H1 (cell line): ENCODE measurements at regions not wholly inside any gene's neighbourhood (a gene's known extent, or its start where the extent isn't known, plus 50 kb on each side); places are given as distances from the start of the nearest gene placed in this dataset.

Experiments
- BACH1 ChIP-seq: IDR thresholded peaks from 2 replicates; pipeline ENCODE4 v1.6.1; 2012; ENCODE audit warnings: low read length, improper control_type of control experiment
- CHD7 ChIP-seq: fragments of 300-600 bp; sonication (generic); IDR thresholded peaks from 2 replicates; pipeline ENCODE4 v1.7.1; 2012; ENCODE audit warnings: low read length, moderate library complexity, mild to moderate bottlenecking, inconsistent platforms; ENCODE audit not compliant: insufficient replicate concordance
- CREB1 ChIP-seq: IDR thresholded peaks from 2 replicates; pipeline ENCODE4 v1.6.1; 2012; ENCODE audit warnings: inconsistent platforms
- HDAC2 ChIP-seq, 2 experiments: fragments of 300-600 bp in 1 of 2; sonication (generic) in 1 of 2; IDR thresholded peaks; 2 replicates each; pipeline ENCODE4 v1.6.1; 2011 to 2012; ENCODE audit warnings: low read depth in 2 of 2, low read length in 2 of 2, mild to moderate bottlenecking in 2 of 2, moderate library complexity in 2 of 2, borderline replicate concordance in 1 of 2, inconsistent platforms in 1 of 2
- HDAC6 ChIP-seq: IDR thresholded peaks from one replicate; pipeline ENCODE4 v1.7.1; 2012; ENCODE audit warnings: low read depth, mild to moderate bottlenecking, inconsistent platforms, low read length, moderate library complexity
- JUND ChIP-seq: IDR thresholded peaks from 2 replicates; pipeline ENCODE4 v1.6.1; 2011; ENCODE audit warnings: mild to moderate bottlenecking, improper control_type of control experiment, low read length
- POU5F1 ChIP-seq: IDR thresholded peaks from 2 replicates; pipeline ENCODE4 v1.6.1; 2011; ENCODE audit warnings: low read depth, mild to moderate bottlenecking, low read length, moderate library complexity
- RBBP5 ChIP-seq: IDR thresholded peaks from 2 replicates; pipeline ENCODE4 v1.7.1; 2012; ENCODE audit warnings: low read depth, mild to moderate bottlenecking, inconsistent platforms, low read length, moderate library complexity, borderline replicate concordance
- SIRT6 ChIP-seq: IDR thresholded peaks from one replicate; pipeline ENCODE4 v1.7.1; 2012; ENCODE audit warnings: low read length, inconsistent platforms
- SRF ChIP-seq: IDR thresholded peaks from 2 replicates; pipeline ENCODE4 v1.6.1; 2011; ENCODE audit warnings: mild to moderate bottlenecking, low read depth, low read length, moderate library complexity
- TEAD4 ChIP-seq: IDR thresholded peaks from 2 replicates; pipeline ENCODE4 v1.6.1; 2012; ENCODE audit warnings: low read depth, low read length, inconsistent platforms, mixed read lengths

DNA sequence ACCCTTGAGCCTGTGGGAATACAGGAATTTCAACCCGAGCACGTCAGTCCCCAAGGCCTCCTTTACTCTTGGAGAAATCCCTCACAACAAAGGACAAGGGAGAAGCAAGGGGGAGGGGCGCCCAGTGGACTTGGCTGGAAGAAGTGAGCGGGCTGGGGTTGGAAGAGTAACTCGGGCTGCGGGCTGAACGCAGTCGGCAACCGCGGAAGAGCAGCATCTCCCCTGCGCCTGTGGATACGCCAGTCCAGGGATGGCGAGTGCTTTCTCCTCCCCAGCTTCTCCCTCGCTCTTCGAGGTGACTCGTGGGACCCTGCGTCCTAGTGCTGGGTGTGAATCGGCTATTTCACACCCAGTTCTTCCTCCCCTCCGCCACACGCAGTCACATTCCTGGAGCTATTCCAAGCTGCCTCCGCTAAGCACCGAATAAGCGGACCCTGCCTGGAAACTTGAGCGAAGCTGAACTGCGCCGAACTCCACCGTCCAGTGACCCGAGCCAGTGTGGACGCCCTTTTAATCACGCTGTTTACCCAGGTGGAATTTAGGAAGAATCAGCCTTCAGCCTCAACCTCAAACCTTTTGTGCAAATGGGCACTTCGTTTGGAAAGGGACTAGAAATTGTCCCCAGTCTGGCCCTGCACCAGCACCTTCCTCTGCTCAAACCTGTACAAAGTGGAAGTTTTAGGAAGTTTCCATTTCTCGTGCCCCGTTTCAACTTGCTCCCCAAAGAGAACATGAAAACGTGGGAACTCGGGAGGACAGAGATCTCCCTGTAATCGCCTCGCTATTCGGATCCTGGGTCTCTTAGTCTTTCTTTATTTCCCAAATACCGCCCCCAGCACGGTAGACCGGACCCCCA is 64.3 kb upstream of the WDR17 start (continued):
- TF ChIP-seq JUND (no peak), RBBP5 (peak; percentile 99), BACH1 (no peak), SIRT6 (no peak), SRF (no peak), TEAD4 (peak; percentile 86), POU5F1 (no peak), HDAC2 (IDR thresholded peaks at IDR 0.05; ENCODE audit: borderline replicate concordance in 1 of 2, low read depth in 2 of 2, low read length in 2 of 2) (0 out of 4 replicates have a peak, but pooled peaks of 1 of the 2 experiments have one; percentile 23), CHD7 (no peak), CREB1 (no peak), HDAC6 (no peak)
